HG02610 (cell line): ENCODE measurements at regions not wholly inside any gene's neighbourhood (a gene's known extent, or its start where the extent isn't known, plus 50 kb on each side); places are given as distances from the start of the nearest gene placed in this dataset.
A peak's percentile ranks its signal among the peaks of the same experiment; 100 is the strongest.
"Not testable (repeated sequence)": the region's sequence is repeated elsewhere in the genome, so short reads cannot be mapped to it uniquely, and the experiment has no call there.

Source experiments
- ATAC-seq: cut with Tn5 transposase; IDR thresholded peaks from one replicate; pipeline ENCODE4 v1.9.1; 2021; ENCODE audit warnings: mild to moderate bottlenecking, moderate library complexity; ENCODE audit not compliant: unreplicated experiment

- peak; percentile 85 for ATAC-seq
Observed at GRCh38 chr16:22436823-22437652, 62.6 kb upstream of the CDR2 start.

DNA sequence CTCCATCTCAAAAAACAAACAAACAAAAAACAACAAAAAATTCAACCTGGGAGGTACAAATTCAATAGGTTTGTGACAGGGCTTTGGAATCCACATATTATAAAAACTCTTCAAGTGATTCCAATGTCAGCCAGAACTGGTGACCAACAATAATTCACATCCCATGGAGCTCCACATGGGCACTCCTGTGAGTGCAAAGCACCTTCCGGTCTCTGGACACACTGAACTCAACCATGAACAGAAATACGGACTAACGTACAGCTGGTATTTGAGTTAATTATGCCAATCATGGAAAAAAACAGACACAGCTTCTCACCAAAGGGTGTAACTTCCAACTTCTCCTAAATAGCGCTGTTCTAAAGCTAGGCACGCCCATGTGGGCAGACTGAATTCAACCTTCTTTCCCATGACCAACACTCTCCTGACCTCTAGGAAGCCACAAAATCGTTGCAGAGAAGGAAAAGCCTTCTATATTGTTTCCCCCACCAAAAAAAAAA lies 62.0 kb upstream of the CDR2 start:
- ATAC-seq: peak; percentile 35

DNA sequence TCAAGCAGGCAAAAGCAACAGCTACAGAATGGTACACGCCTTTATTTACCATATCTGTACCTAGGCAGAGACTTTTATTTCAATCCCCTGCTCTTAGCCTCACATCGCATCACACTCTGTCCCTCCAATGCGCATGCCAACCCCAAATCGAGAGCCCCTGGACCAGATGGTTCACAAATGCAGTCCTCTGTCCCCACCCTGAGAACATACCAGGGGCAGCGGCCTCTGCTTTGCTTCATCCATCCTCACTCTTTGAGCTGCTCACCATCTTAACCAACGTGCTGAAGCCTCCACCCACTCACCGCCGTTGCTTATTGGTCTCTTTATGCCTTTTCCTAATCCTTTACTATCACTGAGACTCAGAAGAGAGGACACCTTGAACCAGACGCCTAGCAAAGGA lies 56.9 kb upstream of the CDR2 start:
- not testable (repeated sequence) for ATAC-seq

GRCh38 chr16:22428654-22429053 lies 54.2 kb upstream of the CDR2 start:
- ATAC-seq: no peak

GRCh38 chr16:22427556-22427955 lies 53.1 kb upstream of the CDR2 start:
- no peak for ATAC-seq

- ATAC-seq: no peak
Observed at GRCh38 chr16:22425847-22426246, 51.4 kb upstream of the CDR2 start.

- no peak for ATAC-seq
Observed at GRCh38 chr16:22425036-22425801, 50.8 kb upstream of the CDR2 start.

DNA sequence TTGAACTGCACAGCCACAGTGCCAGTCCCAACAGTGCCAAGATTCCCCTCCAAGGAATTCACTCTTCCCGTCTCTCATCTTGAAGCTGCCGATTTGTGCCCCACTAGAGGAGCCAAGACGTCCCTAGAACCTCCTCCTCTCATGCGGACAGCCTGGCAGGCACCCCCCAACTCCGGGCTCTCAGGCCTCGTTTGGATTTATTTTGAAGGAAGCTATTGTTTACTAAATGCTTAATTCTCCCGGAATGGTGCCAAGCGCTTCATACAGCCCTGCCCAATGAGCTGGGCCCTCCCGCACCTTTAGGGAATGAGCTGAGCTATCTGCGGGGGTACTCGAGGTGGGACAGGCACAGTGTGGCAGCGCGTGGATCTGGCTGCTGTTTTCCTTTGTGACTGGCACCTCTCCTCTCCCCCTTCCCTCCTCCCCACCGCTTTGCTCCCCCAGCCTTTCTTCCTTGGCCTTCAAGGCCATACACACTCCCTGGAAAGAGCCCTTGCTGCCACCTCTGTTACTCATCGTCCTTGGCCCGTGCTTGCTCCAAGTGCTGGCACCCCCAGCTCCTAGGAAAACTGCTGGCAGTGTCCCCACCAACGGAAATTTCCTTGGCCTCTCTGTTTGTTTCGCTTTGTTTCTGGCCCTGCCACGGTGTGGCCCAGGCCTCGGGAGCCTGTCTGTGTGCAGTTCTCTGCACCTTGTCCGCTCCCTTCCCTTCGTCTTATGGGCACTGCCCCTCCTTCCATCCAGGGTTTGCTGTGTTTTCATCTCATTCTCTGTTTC lies 49.9 kb upstream of the CDR2 start:
- no peak for ATAC-seq
